ENCODE measurements at regions not wholly inside any gene's neighbourhood (a gene's known extent, or its start where the extent isn't known, plus 50 kb on each side); places are given as distances from the start of the nearest gene placed in this dataset.

DNA sequence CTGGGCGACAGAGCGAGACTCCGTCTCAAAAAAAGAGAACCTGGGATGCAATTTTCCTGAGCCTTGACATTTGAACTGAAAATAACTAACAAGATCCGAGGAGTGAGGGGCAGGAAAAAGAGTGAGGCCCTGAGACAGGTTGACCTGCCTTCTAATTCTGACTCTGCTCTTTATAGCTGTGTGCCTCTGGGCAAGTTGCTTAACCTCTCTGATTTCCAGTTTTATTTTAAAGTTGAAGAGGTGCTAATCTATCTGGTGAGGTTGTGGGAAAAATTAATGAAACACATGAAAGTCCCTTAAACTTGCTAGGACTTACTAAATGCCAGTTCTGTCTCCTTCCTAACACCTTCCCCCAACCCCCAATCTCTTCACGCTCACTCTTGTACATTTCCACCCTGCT, 108.4 kb upstream of the MGAT5 start:
- no peak for DNase-seq (ENCODE audit: low read depth)
- no peak for TF ChIP-seq CTCF (IDR thresholded peaks at IDR 0.05; ENCODE audit: insufficient read depth, low read length, poor library complexity, severe bottlenecking)

DNA sequence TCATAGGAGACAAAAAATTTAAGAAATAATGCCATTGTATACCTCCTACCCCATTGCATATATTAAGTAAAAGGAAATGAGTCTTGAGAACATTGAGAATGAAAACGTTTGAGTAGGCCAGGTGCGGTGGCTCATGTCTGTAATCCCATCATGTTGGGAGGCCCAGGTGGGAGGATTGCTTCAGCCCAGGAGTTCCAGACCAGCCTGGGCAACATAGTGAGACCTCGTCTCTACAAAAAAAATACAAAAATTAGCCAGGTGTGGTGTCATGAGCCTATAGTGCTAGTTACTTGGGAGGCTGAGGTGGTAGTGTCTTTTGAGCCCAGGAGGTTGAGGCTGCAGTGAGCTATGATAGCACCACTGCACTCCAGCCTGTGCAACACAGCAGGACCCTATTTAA, 107.7 kb upstream of the MGAT5 start:
- no peak for DNase-seq (ENCODE audit: low read depth)
- Histone ChIP-seq H3K36me3 (ENCODE audit: control insufficient read depth, insufficient read depth, low read length) (no peaks in the 10 kb centered on the region), H3K27me3 (ENCODE audit: control insufficient read depth, insufficient read depth, low read length) (no peaks in the 10 kb centered on the region), H3K4me3 (ENCODE audit: low read depth, low read length) (no peak overlapping the region)
- TF ChIP-seq CTCF (IDR thresholded peaks at IDR 0.05; ENCODE audit: insufficient read depth, low read length, poor library complexity, severe bottlenecking), result no peak

More for the DNA sequence above, 108.4 kb upstream of the MGAT5 start:
- Histone ChIP-seq H3K27me3 (ENCODE audit: control insufficient read depth, insufficient read depth, low read length) (no peaks in the 10 kb centered on the region), H3K36me3 (ENCODE audit: control insufficient read depth, insufficient read depth, low read length) (no peaks in the 10 kb centered on the region), H3K4me3 (ENCODE audit: low read depth, low read length) (no peak overlapping the region)

DNA sequence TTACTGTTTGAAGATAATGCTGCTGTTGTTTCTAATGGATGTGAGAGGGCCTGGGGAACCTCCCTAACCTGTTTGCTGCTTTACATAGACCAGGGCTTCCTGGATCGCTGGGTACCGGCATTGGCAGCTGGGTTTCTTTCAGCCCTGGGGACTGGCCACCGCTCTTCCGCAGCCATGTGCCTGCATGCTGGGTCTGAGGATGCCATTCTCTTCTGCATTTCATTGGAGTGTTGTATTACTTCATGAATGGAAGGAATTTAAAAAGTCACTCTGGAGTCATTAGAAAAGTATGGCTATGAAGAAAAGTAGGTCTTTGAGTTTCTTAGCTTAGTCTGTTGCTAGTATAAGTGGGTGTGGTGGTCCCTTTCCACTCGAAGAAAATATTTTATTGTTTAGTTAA, 107.3 kb upstream of the MGAT5 start:
- no peak for DNase-seq (ENCODE audit: low read depth)
- H3K36me3 ChIP-seq (ENCODE audit: control insufficient read depth, insufficient read depth, low read length), result no peaks in the 10 kb centered on the region
- H3K27me3 ChIP-seq (ENCODE audit: control insufficient read depth, insufficient read depth, low read length), result no peaks in the 10 kb centered on the region
- TF ChIP-seq CTCF (IDR thresholded peaks at IDR 0.05; ENCODE audit: insufficient read depth, low read length, poor library complexity, severe bottlenecking), result no peak
- H3K4me3 ChIP-seq (ENCODE audit: low read depth, low read length), result no peak overlapping the region

DNA sequence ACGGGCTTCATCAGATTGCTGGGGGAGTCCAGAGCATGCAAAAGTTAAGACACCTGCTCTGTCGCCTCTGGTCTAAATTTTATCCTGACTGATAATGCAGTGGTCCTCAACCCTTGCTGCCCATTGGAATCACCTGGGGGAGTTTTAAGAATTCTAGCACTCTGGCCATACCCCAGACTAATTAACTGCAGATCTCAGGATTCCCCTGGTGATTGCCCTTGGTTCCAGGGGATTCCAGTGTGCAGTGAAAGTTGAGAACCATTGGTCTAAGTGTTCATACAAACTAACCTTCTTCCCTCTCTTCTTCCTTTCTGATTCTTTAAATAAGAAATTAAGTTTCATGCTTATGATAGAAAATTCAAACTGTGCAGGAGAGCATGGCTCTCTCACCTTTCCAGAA, 105.7 kb upstream of the MGAT5 start:
- H3K27me3 ChIP-seq (ENCODE audit: control insufficient read depth, insufficient read depth, low read length), result no peaks in the 10 kb centered on the region
- H3K36me3 ChIP-seq (ENCODE audit: control insufficient read depth, insufficient read depth, low read length), result no peaks in the 10 kb centered on the region
- no peak for DNase-seq (ENCODE audit: low read depth)
- H3K4me3 ChIP-seq (ENCODE audit: low read depth, low read length), result no peak overlapping the region
- no peak for TF ChIP-seq CTCF (IDR thresholded peaks at IDR 0.05; ENCODE audit: insufficient read depth, low read length, poor library complexity, severe bottlenecking)

DNA sequence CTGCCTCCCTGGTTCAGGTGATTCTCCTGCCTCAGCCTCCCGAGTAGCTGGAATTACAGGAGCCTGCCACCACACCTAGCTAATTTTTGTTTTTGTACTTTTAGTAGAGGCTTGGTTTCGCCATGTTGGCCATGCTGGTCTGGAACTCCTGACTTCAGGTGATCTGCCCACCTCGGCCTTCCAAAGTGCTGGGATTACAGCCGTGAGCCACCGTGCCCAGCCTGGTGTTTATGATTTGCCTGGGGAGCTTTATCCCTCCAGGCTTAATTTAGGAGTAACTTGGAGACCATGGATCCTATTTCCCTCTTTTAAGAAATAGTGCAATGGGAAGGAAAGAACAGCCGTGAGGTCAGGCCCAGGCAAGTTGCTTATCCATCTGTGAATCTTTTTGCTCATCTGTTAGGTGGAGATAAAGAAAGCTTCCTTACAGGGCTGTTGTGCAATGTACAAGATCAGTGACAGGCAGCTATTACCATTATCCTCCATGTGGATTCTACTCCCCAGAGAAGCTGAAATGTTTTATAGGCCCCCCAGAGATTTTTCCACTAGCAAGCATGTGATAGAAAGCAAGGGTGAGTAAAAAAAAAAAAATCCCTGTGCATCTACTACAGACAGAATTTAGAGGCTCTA, 104.9 kb upstream of the MGAT5 start:
- H3K27me3 ChIP-seq (ENCODE audit: control insufficient read depth, insufficient read depth, low read length), result no peaks in the 10 kb centered on the region

More for the DNA sequence above, 104.9 kb upstream of the MGAT5 start:
- H3K4me3 ChIP-seq (ENCODE audit: low read depth, low read length), result no peak overlapping the region
- no peak for TF ChIP-seq CTCF (IDR thresholded peaks at IDR 0.05; ENCODE audit: insufficient read depth, low read length, poor library complexity, severe bottlenecking)
- DNase-seq (ENCODE audit: low read depth), result no peak
- H3K36me3 ChIP-seq (ENCODE audit: control insufficient read depth, insufficient read depth, low read length), result no peaks in the 10 kb centered on the region

Data from kidney epithelial cell (primary cell).